BE2C (cell line): ENCODE measurements at regions not wholly inside any gene's neighbourhood (a gene's known extent, or its start where the extent isn't known, plus 50 kb on each side); places are given as distances from the start of the nearest gene placed in this dataset.

Source experiments
- DNase-seq: peaks from one replicate; pipeline ENCODE4 v3.0.0-alpha.2; 2020
- H3K27me3 ChIP-seq: fragments of 250-450 bp; sonication (Bioruptor Pico); 2 replicates; pipeline ENCODE4 v1.5.1; 2020; ENCODE audit warnings: mild to moderate bottlenecking
- H3K36me3 ChIP-seq: fragments of 250-450 bp; sonication (Bioruptor Pico); 2 replicates; pipeline ENCODE4 v1.5.1; 2020; ENCODE audit warnings: mild to moderate bottlenecking
- H3K4me1 ChIP-seq: fragments of 250-450 bp; sonication (Bioruptor Pico); 2 replicates; pipeline ENCODE4 v1.5.1; 2020
- H3K4me3 ChIP-seq: 2 replicates; pipeline ENCODE4 v1.5.1; 2011; ENCODE audit warnings: low read depth, low read length
- H3K9me3 ChIP-seq: fragments of 250-450 bp; sonication (Bioruptor Pico); 2 replicates; pipeline ENCODE4 v1.5.1; 2020
- CTCF ChIP-seq: IDR thresholded peaks from 2 replicates; pipeline ENCODE4 v1.5.1; 2012; ENCODE audit warnings: mild to moderate bottlenecking, low read depth, low read length

- H3K4me3 ChIP-seq, result no peak overlapping the region
- no peaks in the 10 kb centered on the region for H3K9me3 ChIP-seq
- no peaks in the 10 kb centered on the region for H3K27me3 ChIP-seq
- no peak for TF ChIP-seq CTCF
- no peak for DNase-seq
- H3K36me3 ChIP-seq, result no peaks in the 10 kb centered on the region
- H3K4me1 ChIP-seq, result no peaks in the 10 kb centered on the region
These were observed 69.9 kb upstream of the EXOC1L start for GRCh38 chr4:55749666-55750065.

DNA sequence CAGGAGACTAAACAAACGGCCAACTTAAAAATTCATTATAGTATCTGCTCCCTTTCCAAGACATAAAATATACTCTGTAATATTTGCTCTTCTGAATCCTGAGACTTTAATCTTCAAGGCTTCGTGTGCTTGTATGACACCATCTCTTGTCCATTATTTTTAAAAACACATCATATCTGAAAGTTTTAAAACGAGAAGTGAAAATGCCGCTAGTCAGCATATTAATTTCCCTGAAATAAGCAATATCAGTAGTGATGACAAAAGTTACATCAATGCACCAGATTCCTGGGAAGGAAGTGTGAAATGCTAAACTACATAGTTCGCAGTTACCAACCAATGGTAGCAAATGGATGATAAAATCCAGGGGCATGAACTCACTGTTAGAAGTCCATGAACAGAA is 66.8 kb upstream of the EXOC1L start:
- Histone ChIP-seq H3K4me3 (no peak overlapping the region), H3K36me3 (no peaks in the 10 kb centered on the region), H3K27me3 (no peaks in the 10 kb centered on the region), H3K4me1 (no peaks in the 10 kb centered on the region), H3K9me3 (no peaks in the 10 kb centered on the region)
- no peak for DNase-seq
- TF ChIP-seq CTCF, result no peak

GRCh38 chr4:55753856-55754255 is 65.7 kb upstream of the EXOC1L start:
- H3K4me1 ChIP-seq, result no peaks in the 10 kb centered on the region
- no peaks in the 10 kb centered on the region for H3K9me3 ChIP-seq
- TF ChIP-seq CTCF, result no peak
- H3K36me3 ChIP-seq, result no peaks in the 10 kb centered on the region
- H3K4me3 ChIP-seq, result no peak overlapping the region
- DNase-seq, result no peak
- no peaks in the 10 kb centered on the region for H3K27me3 ChIP-seq

GRCh38 chr4:55754754-55755350 is 64.7 kb upstream of the EXOC1L start:
- no peak for DNase-seq
- H3K4me3 ChIP-seq, result no peak overlapping the region
- TF ChIP-seq CTCF, result no peak
- no peaks in the 10 kb centered on the region for H3K9me3 ChIP-seq
- no peaks in the 10 kb centered on the region for H3K36me3 ChIP-seq
- no peaks in the 10 kb centered on the region for H3K4me1 ChIP-seq
- H3K27me3 ChIP-seq, result no peaks in the 10 kb centered on the region

DNA sequence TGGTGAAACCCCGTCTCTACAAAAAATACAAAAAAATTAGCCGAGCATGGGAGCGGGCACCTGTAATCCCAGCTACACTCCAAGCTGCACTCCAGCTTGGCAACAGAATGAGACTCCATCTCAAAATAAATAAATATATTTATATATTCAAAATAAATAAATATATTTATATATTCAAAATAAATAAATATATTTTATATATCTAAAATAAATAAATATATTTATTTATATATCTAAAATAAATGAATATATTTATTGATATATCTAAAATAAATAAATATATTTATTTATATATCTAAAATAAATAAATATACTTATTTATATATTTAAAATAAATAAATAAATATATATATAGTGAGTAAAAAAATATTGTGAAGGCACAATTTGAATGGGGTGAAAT is 63.4 kb upstream of the EXOC1L start:
- Histone ChIP-seq H3K4me3 (no peak overlapping the region), H3K4me1 (no peaks in the 10 kb centered on the region)

More for the DNA sequence above, 63.4 kb upstream of the EXOC1L start:
- no peak for DNase-seq
- Histone ChIP-seq H3K36me3 (no peaks in the 10 kb centered on the region), H3K27me3 (no peaks in the 10 kb centered on the region), H3K9me3 (no peaks in the 10 kb centered on the region)
- no peak for TF ChIP-seq CTCF
